Calu3 (cell line): ENCODE measurements at regions not wholly inside any gene's neighbourhood (a gene's known extent, or its start where the extent isn't known, plus 50 kb on each side); places are given as distances from the start of the nearest gene placed in this dataset.

ENCODE experiments used
- BruUV-seq: library from RNA; stranded (reverse); fragments of 400-500 nt; replicated peaks from 2 replicates; lab custom pipeline; 2021; lab: Mats Ljungman, UMichigan
- CTCF ChIA-PET: fragments of 300-600 bp; sonication (Branson Sonifier 250); formaldehyde crosslinking; loops from one replicate; lab custom pipeline; 2022; ENCODE audit warnings: antibody characterized with exemption; lab: Charles Lee
- DNase-seq: peaks from one replicate; pipeline ENCODE4 v3.0.0; 2022
- H3K27ac Mint-ChIP-seq: one replicate; pipeline ENCODE4 v1.8.0; 2022; ENCODE audit warnings: mixed read lengths; ENCODE audit not compliant: unreplicated experiment
- H3K27me3 Mint-ChIP-seq: one replicate; pipeline ENCODE4 v1.8.0; 2022; ENCODE audit warnings: mixed read lengths; ENCODE audit not compliant: unreplicated experiment
- H3K36me3 Mint-ChIP-seq: one replicate; pipeline ENCODE4 v1.8.0; 2022; ENCODE audit warnings: mild to moderate bottlenecking, moderate library complexity, mixed read lengths; ENCODE audit not compliant: insufficient read depth, unreplicated experiment
- H3K4me1 Mint-ChIP-seq: one replicate; pipeline ENCODE4 v1.8.0; 2022; ENCODE audit warnings: mild to moderate bottlenecking, low read depth, mixed read lengths; ENCODE audit not compliant: unreplicated experiment
- H3K4me3 Mint-ChIP-seq: one replicate; pipeline ENCODE4 v1.8.0; 2022; ENCODE audit warnings: mild to moderate bottlenecking, low read depth, moderate library complexity, mixed read lengths; ENCODE audit not compliant: unreplicated experiment
- H3K9me3 Mint-ChIP-seq: one replicate; pipeline ENCODE4 v1.8.0; 2022; ENCODE audit warnings: low read depth, mixed read lengths; ENCODE audit not compliant: unreplicated experiment
- intact Hi-C: fragments of 100-400 bp; cut with micrococcal nuclease; formaldehyde crosslinking; loops from one replicate; pipeline ENCODE4 v1.10.0; 2022; ENCODE audit not compliant: unreplicated experiment
- TF ChIP-seq, protein P1 (sequence below): fragments of 200-600 bp; IDR thresholded peaks from one replicate; pipeline ENCODE4 v1.8.0; 2022; ENCODE audit warnings: antibody characterized with exemption; ENCODE audit not compliant: unreplicated experiment

DNA sequence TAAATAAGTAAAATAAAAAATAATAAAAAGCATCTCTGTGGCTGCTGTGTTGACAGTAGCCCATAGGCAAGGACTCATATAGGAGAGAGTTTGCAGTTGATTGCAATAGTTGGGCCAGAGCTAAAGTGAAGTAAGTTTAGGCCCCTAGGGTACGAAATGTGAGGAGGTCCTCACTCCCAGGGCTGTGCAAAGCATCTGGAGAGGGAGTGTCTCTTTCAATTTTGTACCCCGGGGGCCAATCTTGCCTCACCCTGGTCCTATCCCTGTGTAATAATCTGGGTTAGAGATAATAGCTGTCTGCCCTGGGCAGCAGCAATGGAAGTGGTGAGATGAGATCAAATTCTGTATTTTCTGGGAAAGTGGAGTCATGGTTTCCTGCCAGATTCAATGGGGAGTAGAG, 365.7 kb downstream of the GATA3 start:
- intact Hi-C loops: no loop called here
- Mint-ChIP-seq H3K27ac (no peak overlapping the region), H3K4me1 (peaks cover 11% of the 10 kb centered on the region), H3K27me3 (no peaks in the 10 kb centered on the region), H3K9me3 (no peaks in the 10 kb centered on the region), H3K36me3 (no peaks in the 10 kb centered on the region), H3K4me3 (no peak overlapping the region)
- TF ChIP-seq, protein P1, sequence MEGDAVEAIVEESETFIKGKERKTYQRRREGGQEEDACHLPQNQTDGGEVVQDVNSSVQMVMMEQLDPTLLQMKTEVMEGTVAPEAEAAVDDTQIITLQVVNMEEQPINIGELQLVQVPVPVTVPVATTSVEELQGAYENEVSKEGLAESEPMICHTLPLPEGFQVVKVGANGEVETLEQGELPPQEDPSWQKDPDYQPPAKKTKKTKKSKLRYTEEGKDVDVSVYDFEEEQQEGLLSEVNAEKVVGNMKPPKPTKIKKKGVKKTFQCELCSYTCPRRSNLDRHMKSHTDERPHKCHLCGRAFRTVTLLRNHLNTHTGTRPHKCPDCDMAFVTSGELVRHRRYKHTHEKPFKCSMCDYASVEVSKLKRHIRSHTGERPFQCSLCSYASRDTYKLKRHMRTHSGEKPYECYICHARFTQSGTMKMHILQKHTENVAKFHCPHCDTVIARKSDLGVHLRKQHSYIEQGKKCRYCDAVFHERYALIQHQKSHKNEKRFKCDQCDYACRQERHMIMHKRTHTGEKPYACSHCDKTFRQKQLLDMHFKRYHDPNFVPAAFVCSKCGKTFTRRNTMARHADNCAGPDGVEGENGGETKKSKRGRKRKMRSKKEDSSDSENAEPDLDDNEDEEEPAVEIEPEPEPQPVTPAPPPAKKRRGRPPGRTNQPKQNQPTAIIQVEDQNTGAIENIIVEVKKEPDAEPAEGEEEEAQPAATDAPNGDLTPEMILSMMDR: no peak
- no peak for DNase-seq
- CTCF ChIA-PET: interaction anchor here (0.6 kb wide), 1 partner anchor 80 kb away, joined by 6 read pairs; no protein-coding TSS in a partner anchor
- BruUV-seq: no TSS peak

DNA sequence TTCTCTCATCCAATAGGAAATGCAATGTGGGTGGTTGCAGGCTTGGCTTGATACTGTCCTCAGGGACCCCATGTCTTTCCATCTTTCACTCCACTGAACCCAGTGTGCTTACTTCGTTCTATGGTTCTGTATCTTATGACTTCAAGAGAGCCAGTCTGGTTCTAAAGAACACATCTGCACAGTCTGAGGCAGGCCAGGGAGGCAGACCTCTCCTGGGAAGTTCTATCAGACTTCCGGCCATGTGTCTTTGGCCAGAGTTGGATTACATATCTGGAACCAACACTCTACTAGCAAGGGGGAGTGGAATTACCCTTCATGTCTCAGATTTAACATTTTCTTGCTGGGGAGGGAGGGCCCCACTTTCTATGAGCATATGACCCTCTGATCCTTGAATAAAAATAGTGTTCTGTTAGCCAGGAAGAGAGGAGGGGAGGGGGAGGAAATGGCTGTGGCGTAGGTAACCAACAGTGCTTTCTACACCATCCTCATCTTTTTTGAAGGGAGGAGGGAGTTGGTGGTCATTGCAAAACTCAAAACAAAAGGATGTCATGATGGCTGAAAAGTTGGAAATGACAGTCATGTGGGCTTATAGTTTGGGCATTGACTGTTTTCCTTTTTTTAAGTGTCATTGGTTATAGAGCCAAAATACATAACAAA, 370.2 kb downstream of the GATA3 start:
- H3K27ac Mint-ChIP-seq: no peak overlapping the region
- no TSS peak for BruUV-seq
- DNase-seq: no peak
- no peaks in the 10 kb centered on the region for H3K36me3 Mint-ChIP-seq
- intact Hi-C loops: no loop called here
- H3K9me3 Mint-ChIP-seq: no peaks in the 10 kb centered on the region
- H3K27me3 Mint-ChIP-seq: no peaks in the 10 kb centered on the region
- H3K4me3 Mint-ChIP-seq: no peak overlapping the region
- TF ChIP-seq, protein P1: no peak
- no peaks in the 10 kb centered on the region for H3K4me1 Mint-ChIP-seq
- CTCF ChIA-PET: no interaction called here

DNA sequence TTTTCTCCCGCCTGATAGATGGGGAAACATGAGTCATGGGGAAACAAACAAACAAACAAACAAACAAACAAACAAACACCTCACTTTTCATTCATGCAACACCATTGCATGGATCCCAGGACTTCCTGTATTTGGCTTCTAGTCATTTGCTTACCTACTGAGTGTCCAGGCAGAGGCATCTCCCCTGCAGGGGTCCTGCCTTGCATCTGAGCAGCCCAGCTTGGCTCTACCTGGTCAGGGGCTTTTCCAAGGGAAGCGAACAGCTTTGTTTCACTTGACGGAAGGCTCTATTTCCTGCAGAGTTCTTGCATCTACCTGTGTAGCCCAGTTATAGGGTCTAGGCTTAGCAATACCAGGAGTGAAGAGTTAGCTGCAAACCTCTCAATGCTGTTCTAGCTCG, 374.2 kb downstream of the GATA3 start:
- DNase-seq: no peak
- intact Hi-C loops: no loop called here
- TF ChIP-seq, protein P1: no peak
- Mint-ChIP-seq H3K27ac (no peak overlapping the region), H3K4me3 (no peak overlapping the region), H3K36me3 (no peaks in the 10 kb centered on the region), H3K27me3 (no peaks in the 10 kb centered on the region), H3K4me1 (no peaks in the 10 kb centered on the region), H3K9me3 (no peaks in the 10 kb centered on the region)
- CTCF ChIA-PET: interaction anchor here (0.6 kb wide), 1 partner anchor 732 kb away, joined by 3 read pairs; no protein-coding TSS in a partner anchor
- no TSS peak for BruUV-seq

DNA sequence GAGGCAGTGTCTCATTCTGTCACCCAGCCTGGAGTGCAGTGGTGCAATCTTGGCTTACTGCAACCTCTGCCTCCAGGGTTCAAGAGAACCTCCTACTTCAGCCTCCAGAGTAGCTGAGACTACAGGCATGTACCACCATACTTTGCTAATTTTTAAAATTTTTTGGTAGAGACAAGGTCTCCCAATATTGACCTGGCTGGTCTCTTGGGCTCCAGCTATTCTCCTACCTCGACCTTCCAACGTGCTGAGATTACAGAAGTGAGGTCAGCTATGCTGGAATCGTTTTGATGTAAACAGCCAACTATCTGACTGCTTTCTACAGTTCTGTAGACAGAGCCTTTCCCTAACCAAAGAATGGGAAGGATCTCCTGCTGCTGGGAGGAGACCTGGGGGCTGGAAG, 375.8 kb downstream of the GATA3 start:
- no TSS peak for BruUV-seq
- intact Hi-C loops: no loop called here
- CTCF ChIA-PET: interaction anchor here (0.6 kb wide), 1 partner anchor 60 kb away, joined by 3 read pairs; no protein-coding TSS in a partner anchor

More for the DNA sequence above, 375.8 kb downstream of the GATA3 start:
- DNase-seq: no peak
- Mint-ChIP-seq H3K4me1 (no peaks in the 10 kb centered on the region), H3K9me3 (no peaks in the 10 kb centered on the region), H3K27ac (no peak overlapping the region), H3K4me3 (no peak overlapping the region), H3K36me3 (no peaks in the 10 kb centered on the region), H3K27me3 (no peaks in the 10 kb centered on the region)
- TF ChIP-seq, protein P1: no peak
